NAMALWA (cell line): ENCODE measurements at regions not wholly inside any gene's neighbourhood (a gene's known extent, or its start where the extent isn't known, plus 50 kb on each side); places are given as distances from the start of the nearest gene placed in this dataset.

Source experiments
- DNase-seq: peaks from one replicate; pipeline ENCODE4 v3.0.0-alpha.2; 2015; ENCODE audit warnings: low spot score

DNA sequence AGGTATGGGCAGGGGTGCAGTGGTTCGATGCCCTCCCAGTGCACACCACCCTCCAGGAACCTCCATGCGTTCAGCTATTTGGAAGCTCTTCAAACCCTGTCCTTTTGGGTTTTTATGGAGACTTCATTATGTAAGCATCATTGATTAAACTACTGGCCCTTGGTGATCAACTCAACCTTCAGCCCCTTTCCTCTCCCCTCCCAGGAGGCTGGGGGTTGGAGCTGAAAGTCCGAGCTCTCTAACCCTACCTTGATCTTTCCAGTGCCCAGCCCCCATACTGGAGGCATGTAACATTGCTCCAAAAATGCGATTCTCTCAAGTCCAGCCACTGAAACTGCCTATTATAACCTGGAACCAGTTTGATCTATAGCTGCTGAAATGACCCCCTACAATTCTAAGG, 188.1 kb downstream of the IPO8 start:
- no peak for DNase-seq

DNA sequence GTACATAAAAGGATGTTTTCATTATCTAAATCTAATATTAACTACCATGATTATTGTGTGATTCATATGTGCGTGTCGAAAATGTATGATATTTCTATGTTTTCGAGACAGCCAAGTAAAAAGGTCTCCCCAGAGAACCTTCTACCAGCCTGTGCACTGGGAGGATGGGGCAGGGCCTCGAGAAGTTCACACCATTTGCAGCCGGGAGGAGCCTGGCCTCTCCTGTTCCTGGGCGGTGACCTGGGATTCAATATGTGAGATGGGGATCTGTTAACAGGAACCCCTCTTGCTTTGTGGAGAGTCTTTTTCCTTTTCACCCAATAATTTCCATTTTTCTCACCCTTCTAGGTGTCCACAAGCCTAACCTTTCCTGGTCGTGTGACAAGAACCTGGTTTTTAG, 189.3 kb downstream of the IPO8 start:
- DNase-seq = no peak

DNA sequence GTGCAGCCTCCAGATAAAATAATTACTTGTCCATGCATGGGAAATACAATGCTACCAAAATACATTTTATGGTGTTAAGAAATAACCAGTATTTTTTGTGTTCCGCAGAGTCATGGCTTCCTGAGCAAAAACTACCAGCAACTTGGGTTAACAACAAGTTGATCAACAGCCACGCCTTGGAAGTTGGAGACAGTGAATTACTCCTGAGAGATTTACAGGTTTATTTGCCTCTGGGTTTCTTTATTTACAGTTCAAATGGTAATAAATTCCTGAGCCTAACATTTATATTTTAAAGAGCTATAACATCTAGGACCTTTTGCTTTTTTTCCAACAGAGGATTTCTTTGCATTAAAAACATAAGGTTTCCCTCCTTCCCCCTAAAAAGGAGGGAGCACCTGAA, 194.0 kb downstream of the IPO8 start:
- DNase-seq = no peak

DNA sequence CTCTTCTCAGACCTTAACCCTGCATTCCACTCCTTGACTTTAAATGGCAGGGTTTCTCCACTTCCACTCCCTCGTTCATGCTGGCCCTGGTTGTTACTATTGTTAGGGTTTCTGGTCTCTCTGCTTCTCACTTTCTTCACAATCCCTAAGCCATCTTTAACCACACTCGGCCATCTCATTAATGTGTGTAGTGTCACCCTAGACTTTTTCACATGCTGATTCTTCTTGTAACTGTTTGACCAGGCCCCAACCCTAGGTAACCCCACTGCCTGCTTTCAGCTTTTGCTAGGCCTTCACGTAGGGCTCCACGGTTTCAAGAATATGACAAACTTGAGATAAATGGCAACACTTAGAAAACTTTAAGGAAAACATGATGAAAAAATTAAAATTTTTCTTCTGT, 195.1 kb downstream of the IPO8 start:
- no peak for DNase-seq

DNA sequence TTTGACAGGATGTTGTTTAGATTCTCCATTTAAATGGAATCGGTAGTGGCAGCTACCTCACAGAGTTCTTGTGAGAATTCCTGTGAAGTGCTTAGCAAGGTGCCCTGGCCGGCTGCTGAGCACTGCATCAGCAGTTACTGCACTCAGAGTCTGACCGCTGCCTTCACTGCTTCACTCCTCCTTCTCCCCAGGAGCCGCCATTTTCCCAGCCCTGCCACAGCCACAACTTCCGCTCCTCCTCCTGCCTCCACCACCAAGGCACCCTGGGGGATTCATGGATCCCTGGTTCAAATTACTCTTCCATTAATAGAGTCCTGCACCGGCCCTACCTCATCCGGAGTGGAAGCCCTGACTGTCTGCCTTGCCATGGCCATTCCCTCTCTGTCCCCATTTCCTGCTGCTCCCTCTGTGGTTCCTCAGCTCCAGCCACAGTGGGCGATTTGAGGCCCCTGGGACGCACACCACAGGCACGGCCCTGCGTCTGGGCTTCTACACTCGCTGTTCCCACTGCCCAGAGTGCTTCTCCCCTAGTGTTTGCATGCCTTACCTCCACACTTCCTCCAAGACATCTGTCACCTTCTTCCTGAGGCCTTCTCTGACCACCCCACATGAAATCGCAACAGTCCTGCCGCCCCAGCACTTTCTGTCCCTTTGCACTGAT, 210.3 kb downstream of the IPO8 start:
- no peak for DNase-seq

DNA sequence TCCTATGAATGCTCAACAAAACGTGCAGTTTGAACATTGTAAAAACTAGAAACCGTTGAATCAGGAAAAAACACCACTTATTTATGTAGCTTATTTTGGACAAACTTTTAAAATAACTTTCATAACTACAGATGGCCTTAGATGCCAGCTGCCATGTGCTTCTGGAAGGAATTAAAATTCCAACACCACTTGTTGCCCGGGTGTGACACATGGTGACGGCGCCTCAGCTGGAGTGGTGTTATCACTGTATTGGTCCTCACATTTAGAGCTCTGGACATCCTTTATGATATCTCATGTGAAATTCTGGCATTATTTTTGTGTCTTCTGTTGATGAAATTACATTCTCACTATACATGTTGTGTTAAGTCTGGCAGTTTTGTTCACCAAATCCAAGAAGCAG, 211.0 kb downstream of the IPO8 start:
- DNase-seq = no peak

DNA sequence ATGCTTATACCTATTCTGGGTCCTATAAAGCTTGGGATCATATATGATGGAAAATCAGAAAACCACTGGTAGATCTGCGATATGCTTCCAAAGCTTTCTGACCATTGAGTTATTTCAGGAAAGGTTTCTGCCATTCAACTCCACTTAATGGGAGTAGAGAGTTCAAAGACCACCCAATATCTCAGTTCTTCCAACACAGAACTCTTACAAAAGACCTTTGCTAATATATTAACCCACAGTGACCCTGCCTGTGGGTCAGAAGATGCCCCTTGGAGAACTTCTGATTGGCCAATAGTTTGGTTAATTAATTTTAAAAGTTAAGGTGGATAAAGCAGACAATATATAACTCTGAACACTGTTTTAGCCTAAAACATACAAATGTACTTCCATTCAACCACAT, 213.0 kb downstream of the IPO8 start:
- DNase-seq = no peak

DNA sequence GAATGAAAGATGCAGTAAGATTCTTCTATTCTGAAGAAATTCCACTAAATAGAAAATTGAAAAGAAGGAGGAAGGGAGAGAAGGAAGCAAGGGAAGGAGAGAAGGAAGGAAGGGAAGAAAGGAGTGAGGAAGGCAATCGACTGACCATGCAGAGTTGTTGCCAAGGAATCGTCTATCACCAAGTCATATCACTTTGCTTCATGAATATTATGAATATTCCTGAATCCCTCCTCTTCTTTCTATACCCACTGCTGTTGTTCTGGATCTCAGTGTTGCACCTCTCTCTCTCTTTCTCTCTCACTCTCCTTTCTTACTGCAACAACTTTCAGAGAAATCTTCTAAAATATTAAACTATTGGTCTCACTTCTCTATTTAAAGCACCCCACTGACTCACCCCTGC, 222.4 kb downstream of the IPO8 start:
- no peak for DNase-seq

DNA sequence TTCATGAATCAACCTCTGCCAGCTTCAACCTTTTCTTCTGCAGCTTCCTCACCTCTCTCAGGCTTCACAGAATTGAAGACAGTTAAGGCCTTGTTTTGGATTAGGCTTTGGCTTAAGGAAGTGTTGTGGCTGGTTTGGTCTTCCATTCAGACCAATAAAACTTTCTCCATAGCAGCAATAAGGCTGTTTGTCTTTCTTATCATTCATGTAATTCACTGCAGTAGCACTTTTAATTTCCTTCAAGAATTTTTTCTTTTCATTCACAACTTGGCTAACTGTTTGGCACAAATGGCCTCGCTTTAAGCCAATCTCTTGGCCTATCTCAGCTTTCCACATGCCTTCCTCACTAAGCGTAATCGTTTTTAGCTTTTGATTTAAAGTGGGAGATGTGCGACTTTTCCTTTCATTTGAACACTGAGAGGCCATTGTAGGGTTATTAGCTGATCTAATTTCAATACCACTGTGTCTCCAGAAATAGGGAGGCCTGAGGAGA, 229.5 kb downstream of the IPO8 start:
- DNase-seq = no peak

DNA sequence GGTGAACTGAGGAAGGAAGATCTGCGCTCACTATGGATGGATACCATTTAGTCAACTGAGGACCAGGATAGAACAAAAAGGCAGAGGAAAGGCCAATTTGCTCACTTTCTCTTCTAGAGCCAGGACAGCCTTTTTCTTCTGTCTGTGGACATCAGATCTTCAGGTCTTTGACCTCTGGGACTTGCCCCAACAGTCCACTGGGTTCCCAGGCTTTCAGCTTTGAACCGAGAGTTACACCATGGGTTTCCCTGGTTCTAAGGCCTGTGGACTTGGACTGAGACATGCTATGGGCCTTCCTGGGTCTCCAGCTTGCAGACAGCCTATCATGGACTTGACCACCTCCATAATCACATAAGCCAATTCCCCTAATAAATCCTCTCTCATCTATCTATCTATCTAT, 232.0 kb downstream of the IPO8 start:
- DNase-seq = no peak

DNA sequence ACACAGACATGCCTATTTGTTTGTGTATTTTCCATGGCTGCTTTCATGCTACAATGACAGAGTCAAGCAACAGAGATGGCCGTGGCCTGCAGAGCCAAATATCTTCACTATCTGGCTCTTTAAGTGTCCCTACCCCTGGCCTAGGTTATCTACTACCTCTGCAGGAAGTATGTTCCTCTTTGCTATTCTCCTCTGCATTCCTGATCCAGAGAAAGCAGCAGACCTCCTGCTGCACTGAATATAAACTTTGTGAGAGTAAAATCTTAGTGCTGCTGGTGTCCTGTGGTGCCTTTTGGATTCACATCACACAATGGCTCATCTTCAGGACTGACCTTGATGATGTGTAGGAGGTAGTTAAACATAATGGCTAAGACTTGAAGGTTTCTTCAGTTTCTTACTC, 233.4 kb downstream of the IPO8 start:
- DNase-seq = no peak

DNA sequence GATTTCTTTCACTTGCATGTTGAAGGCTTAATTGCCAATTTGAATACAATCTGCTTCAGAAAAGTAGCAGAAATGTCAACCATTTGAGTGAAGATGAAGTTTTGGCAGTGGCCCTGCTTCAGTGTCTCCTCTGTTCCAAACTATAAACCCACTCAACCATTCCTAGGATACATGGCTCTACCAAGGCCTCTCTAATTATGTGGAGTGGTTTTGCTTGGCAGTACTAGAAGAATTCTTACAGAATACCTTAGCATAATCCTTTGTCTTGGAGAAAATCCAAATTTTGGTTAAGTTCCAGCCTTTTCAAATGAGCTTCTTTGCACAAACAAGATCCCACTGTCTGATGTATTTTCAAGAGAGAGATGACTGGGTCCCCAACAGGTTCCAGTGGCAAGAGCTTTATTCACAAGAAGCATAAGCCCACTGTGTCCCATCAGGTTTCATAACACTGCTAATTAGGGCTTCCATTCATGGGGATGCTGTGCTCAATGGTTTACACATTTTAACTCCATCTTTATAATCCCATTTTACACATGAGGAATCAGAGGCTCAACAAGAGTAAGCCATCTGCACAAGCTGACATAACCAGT, 234.5 kb downstream of the IPO8 start:
- no peak for DNase-seq

DNA sequence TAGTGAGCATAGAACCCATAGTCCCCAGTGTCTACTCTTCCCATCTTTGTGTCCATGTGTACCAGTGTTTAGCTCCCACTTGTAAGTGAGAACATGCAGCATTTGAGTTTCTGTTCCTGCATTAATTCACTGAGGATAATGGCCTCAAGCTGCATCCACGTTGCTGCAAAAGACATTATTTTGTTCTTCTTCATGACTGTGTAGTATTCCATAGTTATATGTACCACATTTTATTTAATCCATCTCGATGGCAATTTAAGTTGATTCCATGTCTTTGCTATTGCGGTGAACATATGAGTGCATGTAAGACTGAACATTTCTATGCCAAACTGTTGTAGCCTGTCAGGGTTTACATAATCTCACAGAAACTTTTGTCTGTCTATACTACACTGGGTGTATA, 237.2 kb downstream of the IPO8 start:
- no peak for DNase-seq

DNA sequence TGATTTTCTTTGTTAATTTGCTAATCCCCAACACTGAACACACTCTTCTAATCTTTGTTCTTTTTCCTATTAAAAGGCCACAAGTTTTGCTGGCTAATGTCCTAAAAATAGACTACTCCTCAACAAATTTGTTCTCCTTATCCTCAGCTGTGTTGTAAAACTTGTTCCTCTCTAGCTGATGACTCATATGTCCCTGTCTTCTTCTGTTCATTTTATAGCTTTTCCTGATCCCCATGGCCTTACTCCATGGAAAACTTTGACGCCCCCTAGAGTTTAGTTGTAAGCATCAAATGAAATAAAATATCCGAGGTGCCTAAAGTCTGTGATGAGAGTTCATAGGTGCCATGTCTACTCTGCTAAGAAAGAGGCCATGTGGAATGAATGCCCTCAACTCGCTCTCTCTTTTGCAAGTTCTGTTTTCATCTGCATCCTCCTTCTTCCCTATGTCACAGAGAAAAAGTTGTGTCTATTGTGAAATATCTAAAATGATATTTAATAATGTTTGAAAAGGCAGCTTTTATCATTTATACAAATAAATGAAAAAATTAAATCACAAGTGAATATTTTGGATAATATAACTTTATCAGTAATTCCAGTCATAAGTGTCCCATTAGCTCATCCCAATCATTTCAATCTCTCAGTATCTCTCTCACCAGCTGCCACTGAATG, 237.9 kb downstream of the IPO8 start:
- no peak for DNase-seq

DNA sequence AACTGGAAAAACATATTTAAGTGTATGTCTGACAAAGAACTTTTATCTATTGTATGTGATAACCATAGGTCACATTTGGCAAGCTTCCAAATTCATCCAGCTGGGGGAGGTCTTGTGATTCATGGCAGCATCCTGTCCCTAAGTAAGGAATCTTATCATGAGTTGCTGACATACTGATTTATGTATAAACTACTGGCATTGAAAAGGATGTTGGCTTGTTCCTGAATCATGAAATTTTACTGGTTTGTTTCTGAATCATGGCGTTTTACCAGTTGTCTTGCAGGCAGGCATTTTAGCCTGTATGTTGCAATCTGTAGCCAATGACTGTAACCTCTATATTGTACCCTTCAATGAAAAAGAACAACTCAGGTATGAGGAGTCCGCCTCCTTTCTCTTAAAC, 244.8 kb downstream of the IPO8 start:
- no peak for DNase-seq

DNA sequence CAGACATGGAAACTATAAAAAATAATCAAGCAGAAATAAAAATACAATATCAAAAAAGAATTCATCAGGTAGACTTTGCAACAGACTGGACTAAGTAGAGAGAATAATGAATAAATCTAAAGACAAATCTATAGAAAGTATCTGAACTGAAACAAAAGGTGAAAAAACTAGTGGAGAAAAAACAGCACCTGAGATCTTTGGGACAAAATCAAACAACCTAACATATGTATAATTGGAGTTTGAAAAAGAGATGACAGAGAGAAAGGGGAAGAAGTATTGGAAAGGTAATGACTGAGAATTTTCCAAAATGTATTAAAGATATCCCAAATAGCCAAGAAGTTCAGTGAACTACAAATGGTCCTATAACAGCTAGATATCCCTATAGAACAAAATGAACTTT, 245.4 kb downstream of the IPO8 start:
- DNase-seq = no peak

DNA sequence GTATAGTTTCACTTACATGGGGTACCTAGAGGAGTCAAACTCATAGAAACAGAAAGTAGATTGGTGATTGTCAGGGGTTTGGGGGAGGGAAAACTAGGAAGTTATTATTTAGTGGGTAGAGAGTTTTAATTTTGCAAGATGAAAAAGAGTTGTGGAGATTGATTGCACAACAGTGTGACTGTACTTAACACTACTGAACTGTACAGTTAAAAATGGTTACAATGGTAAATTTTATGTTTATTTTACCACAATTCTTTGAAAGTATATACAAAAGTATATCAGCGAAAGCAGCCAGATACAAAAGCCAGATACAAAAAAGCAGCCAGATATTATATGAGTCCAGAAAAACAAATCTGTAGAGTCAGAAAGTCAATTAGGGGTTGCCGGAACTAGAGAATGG, 247.6 kb downstream of the IPO8 start:
- no peak for DNase-seq

DNA sequence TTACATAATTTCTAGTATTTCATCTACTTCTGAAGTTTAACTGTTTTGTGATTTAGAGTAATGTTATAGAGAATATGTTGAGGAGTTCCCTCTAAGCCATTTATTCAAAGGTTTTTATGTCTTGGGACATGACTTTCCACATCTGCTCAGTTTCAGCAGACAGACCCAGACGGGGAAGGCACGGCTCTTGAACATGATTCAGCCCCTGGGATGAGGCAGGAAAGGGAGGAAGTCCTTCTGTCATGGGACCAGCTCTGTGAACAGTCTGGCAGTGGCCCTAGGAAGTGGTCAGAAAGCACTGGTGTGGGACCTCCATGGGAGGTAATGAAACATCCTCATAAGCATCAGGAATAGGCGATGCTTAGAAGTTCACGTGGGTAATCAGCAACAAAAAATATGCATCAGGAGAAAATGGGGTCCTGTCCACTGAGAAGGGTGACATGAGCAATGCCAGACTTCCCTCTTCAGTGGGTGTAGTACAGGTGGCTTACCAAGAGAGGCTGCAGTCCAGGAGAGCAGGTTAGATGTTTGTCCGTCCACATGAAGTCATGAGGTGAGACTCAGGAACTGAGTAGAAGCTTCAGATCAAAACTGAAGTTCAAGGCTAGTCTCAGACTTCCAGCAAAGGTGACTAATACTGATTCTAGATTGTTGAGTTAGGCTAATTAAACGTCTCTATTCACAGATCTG, 248.5 kb downstream of the IPO8 start:
- no peak for DNase-seq

DNA sequence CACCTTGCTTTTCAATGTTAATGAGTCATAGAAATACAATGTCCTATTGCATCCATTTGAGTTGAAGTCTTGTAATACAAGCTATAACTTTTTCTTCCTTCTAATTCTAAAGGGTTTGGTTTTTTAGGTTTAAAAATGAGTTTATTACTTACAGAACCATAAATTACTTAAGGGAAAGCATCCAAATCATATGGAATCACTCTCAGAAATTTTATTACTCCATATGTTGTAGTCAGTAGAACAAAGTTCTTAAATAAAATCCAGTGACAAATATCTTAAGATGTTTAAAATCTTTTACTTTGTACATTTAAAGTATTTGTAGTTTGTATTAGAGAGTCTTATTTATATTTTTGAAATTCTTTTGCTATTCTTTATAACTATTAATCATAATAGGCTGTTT, 253.2 kb downstream of the IPO8 start:
- no peak for DNase-seq

DNA sequence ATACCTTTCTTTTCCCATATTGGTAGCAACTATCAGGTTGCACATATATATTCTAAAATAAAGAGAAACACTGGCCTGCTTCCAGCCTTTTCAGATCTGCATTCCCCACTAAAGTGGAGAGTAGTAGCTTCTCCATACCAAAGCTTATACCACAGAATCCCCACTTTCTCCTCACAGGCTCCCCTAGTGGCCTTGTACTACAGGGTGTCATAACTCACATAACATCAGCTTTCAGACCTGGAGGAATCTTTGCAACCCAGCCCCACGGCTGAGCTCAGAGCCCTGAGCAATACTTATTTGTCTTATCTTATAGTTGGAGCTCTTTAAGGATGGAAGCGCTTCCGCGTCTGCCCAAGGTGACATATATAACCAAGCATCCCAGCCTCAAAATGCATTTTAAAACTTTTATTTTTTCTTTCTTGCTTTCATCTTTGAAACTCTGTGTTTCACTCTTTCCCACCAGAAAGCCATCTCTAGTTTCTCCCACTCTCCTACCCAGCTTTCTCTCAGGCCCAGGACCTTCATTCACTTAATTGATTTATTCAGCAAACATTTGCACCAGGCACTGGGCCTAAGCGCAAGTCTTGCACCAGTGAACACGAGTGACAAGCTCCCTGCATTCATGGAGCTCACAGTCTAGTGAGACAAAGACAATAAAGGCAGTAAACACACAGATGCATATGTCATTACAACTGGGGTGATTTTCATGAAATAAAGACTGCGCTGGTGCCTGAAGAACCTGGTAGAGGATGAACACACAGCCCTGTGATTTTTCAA, 254.7 kb downstream of the IPO8 start:
- peak; percentile 42 for DNase-seq

DNA sequence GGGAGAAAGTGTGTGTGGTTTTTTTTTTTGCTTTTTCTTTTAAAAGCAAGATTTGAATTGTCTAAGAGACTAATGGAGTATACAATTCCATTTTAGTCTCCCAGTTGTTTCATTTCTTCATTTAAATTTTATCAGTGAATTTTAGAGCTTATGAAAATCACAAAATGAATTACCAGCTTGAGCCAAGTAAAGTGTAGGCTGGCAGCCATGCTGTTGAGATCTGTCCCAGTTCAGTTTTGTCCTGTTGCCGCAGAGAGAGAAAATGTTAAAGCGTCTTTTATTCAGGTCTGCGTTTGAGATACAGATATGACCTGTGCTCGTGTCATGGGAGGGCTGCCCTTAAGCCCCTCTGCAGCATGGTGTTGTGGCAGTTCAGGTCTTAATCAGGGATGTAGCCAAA, 256.5 kb downstream of the IPO8 start:
- DNase-seq = no peak

DNA sequence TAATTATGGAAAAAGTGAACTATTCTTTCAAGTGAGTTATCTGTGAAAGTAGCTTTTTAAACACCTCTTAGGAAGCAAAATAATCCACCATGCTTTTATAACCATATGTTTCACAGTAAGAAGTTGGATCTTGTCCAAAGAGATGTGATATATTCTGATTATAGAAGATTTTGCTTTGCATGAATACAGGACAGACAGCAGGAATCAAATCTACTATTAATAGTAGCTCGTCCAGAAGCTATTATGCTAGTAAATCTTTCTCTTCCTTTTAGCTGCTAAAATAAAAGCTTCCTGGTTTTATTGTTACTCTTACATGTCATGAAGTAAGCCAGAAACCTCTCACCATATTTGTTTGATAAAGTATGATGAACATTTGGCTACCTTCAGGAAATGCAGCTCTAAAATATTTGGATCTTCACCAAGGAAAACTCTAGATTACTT, 257.0 kb downstream of the IPO8 start:
- DNase-seq = no peak
